Liver (tissue), 3 donors: ENCODE measurements at regions not wholly inside any gene's neighbourhood (a gene's known extent, or its start where the extent isn't known, plus 50 kb on each side); places are given as distances from the start of the nearest gene placed in this dataset.

Experiments used
- EGR1 ChIP-seq, 2 donors: IDR thresholded peaks; 2 replicates each; pipeline ENCODE4 v1.6.1; 2016 to 2018; ENCODE audit warnings: antibody characterized with exemption in 2 of 2, low read depth in 2 of 2
- GABPA ChIP-seq, 2 donors: IDR thresholded peaks in 1 of 2; conservative IDR thresholded peaks in 1 of 2; 2 replicates each; pipeline ENCODE4 v1.6.1; 2016; ENCODE audit warnings: antibody characterized with exemption in 2 of 2, mild to moderate bottlenecking in 1 of 2, moderate library complexity in 1 of 2
- SP1 ChIP-seq: IDR thresholded peaks from 2 replicates; pipeline ENCODE4 v1.6.1; 2018; ENCODE audit warnings: antibody characterized with exemption, mild to moderate bottlenecking
- YY1 ChIP-seq: IDR thresholded peaks from 2 replicates; pipeline ENCODE4 v1.6.1; 2016; ENCODE audit warnings: antibody characterized with exemption, mild to moderate bottlenecking
- TF ChIP-seq, protein P1 (sequence below): fragments of 150-350 bp; IDR thresholded peaks from 2 replicates; pipeline ENCODE4 v1.5.1; 2017; ENCODE audit warnings: improper control_type of control experiment, low read depth, low read length; ENCODE audit not compliant: missing input control
- TF ChIP-seq, protein P2 (sequence below): IDR thresholded peaks from 2 replicates; pipeline ENCODE4 v1.6.1; 2016; ENCODE audit warnings: antibody characterized with exemption
- donor health status: healthy.
- donor health status: healthy.

DNA sequence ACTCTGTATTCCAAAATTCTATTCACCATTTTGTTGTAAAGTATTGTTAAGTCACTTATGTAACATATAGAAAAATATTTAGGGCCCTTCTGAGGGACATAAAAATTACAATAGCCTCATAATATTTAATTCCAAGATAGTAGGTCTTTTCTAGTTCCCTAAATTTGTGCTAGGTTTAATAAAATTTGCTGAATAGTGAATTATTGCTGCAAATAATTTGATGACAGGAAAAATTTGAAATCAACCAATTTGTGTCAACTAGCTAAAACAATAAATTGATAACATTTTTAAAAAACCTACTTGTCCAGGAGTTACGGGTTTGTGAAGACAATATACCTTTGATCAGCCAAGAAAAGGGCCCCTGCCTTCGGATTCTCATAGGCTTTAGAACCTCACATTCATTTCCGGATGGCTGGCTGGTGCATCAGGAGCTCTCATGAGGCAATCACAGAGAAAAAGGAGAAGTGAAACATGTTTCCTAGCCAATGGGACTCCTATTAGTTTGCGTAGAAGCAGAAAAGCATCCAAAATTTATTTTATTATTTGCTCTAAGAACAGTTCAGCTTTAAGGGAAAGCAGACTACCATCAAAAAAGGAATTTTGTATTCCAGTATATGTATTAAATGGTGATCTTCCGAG, 177.2 kb downstream of the LRRC3B start:
- TF ChIP-seq, protein P1, sequence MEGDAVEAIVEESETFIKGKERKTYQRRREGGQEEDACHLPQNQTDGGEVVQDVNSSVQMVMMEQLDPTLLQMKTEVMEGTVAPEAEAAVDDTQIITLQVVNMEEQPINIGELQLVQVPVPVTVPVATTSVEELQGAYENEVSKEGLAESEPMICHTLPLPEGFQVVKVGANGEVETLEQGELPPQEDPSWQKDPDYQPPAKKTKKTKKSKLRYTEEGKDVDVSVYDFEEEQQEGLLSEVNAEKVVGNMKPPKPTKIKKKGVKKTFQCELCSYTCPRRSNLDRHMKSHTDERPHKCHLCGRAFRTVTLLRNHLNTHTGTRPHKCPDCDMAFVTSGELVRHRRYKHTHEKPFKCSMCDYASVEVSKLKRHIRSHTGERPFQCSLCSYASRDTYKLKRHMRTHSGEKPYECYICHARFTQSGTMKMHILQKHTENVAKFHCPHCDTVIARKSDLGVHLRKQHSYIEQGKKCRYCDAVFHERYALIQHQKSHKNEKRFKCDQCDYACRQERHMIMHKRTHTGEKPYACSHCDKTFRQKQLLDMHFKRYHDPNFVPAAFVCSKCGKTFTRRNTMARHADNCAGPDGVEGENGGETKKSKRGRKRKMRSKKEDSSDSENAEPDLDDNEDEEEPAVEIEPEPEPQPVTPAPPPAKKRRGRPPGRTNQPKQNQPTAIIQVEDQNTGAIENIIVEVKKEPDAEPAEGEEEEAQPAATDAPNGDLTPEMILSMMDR = no peak
- TF ChIP-seq SP1 (no peak), GABPA (IDR thresholded peaks at IDR 0.05 in 1 of 2, conservative IDR thresholded peaks at IDR 0.05 in 1 of 2) (no peak), EGR1 (IDR thresholded peaks at IDR 0.05; ENCODE audit: low read depth in 2 of 2) (no peak), YY1 (no peak)
- TF ChIP-seq, protein P2, sequence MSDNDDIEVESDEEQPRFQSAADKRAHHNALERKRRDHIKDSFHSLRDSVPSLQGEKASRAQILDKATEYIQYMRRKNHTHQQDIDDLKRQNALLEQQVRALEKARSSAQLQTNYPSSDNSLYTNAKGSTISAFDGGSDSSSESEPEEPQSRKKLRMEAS = no peak
